HL-60 (cell line): ENCODE measurements at regions not wholly inside any gene's neighbourhood (a gene's known extent, or its start where the extent isn't known, plus 50 kb on each side); places are given as distances from the start of the nearest gene placed in this dataset.

Experiments used
- DNase-seq, 2 experiments: peaks; one replicate each; pipeline ENCODE4 v3.0.0-alpha.2; 2010 to 2020; ENCODE audit warnings: low read depth in 1 of 2, low spot score in 1 of 2
- H3K27ac ChIP-seq: fragments of 250-450 bp; sonication (Bioruptor Pico); replicated peaks from 2 replicates; pipeline ENCODE4 v1.5.1; 2020; ENCODE audit warnings: mild to moderate bottlenecking, moderate library complexity
- H3K27me3 ChIP-seq: fragments of 250-450 bp; sonication (Bioruptor Pico); 2 replicates; pipeline ENCODE4 v1.5.1; 2021; ENCODE audit warnings: mild to moderate bottlenecking, moderate library complexity; ENCODE audit not compliant: insufficient read depth, poor library complexity, severe bottlenecking
- H3K4me3 ChIP-seq: replicated peaks from 2 replicates; pipeline ENCODE4 v1.5.1; 2011; ENCODE audit warnings: mild to moderate bottlenecking, control low read depth, low read length; ENCODE audit not compliant: insufficient read depth
- CTCF ChIP-seq: IDR thresholded peaks from one replicate; pipeline ENCODE4 v1.5.1; 2011; ENCODE audit warnings: low read length, control low read depth, inconsistent platforms; ENCODE audit not compliant: insufficient read depth
- GABPA ChIP-seq: IDR thresholded peaks from 2 replicates; pipeline ENCODE4 v1.6.1; 2012; ENCODE audit warnings: low read depth
- POLR2AphosphoS5 ChIP-seq: IDR thresholded peaks from 2 replicates; pipeline ENCODE4 v1.6.1; 2012; ENCODE audit warnings: low read depth
- REST ChIP-seq: IDR thresholded peaks from 2 replicates; pipeline ENCODE4 v1.6.1; 2012; ENCODE audit warnings: low read depth; ENCODE audit not compliant: insufficient replicate concordance
- SPI1 ChIP-seq: IDR thresholded peaks from 2 replicates; pipeline ENCODE4 v1.6.1; 2012; ENCODE audit warnings: low read depth, mild to moderate bottlenecking, borderline replicate concordance

DNA sequence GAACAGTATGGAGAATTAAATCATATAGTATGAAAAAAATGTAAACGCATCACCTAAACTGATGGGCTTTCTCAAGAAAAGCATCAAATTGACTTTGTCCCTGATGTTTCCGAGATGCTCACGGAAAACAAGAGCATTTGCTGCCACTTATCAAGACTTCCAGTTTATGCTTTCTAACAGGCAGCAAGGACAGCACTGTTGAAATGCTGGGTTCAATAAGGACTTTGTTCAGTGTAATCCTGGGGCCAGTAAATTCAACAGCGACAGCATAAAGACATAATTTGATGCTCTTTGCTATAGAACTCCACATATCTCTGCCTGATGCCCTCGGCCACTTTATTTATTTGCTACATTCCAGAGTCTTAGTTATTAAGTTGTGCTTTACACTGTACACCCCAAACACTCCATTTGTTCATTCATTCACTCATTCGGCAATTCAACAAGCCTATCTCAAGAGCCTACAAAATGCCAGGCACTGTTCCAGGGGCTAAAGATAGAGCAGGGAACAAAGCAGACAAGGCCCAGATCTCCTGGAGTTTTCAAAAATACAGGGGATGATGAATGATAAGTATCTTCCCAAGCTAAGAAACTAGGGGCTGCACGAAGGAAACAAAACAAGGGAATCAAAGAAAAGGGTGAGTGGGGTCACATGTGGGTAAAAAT lies 294.6 kb downstream of the ZNF608 start:
- TF ChIP-seq SPI1, result no peak
- TF ChIP-seq POLR2AphosphoS5, result no peak
- no peak for TF ChIP-seq GABPA
- no peak for TF ChIP-seq REST
- TF ChIP-seq CTCF, result no peak
- no peaks in the 10 kb centered on the region for H3K27me3 ChIP-seq
- DNase-seq, result no peak
- H3K27ac ChIP-seq, result no peak overlapping the region
- no peak overlapping the region for H3K4me3 ChIP-seq

DNA sequence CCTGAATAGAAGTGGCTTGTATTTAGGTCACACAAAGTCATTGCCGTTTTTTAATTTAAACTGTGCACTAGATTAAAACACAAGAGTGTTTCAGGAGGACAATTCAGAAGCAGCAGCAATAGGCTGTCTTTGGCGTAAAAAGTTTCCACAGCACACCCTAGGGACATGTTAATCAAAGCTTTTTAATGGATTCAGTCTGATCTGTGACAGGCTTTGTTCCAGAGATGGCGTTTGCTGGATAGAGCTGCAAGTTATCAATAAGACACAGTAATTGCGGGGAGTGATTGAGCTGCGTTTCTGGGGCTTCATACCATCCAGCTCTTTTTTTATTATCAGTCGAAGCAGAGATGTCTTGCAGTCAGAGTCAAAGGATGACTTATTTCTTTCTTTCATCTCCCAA lies 300.3 kb downstream of the ZNF608 start:
- no peak for TF ChIP-seq CTCF
- TF ChIP-seq POLR2AphosphoS5, result no peak
- TF ChIP-seq GABPA, result no peak
- no peaks in the 10 kb centered on the region for H3K27me3 ChIP-seq
- no peak overlapping the region for H3K4me3 ChIP-seq
- H3K27ac ChIP-seq, result no peak overlapping the region
- DNase-seq, result no peak

DNA sequence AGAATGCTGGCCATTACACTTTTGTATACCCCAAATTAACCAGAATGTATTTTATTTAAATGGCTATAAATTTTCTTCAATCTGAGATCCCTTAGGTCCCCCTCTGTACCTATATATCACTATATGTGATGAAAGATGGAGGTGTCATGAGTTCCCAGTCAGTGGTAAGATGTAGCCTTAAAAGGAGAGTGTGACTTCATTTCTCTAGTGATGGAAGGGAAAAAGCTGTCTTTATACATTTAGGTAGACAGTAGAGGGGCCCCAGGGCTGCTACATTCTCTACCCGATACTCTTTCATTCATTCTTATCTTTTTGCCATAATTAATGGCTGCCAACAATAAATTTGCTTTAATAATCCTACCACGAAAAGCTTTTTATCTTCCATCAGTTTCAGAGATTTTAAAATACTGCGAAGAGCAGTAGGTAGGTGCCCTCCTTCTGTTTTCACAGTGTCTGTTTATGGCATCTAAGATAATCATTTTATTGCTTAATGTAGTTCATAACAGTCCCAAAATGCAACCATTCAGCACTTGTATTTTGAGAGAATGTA lies 301.3 kb downstream of the ZNF608 start:
- no peak for DNase-seq
- TF ChIP-seq POLR2AphosphoS5 (no peak), GABPA (no peak), SPI1 (no peak), REST (no peak), CTCF (no peak)
- no peak overlapping the region for H3K4me3 ChIP-seq
- no peak overlapping the region for H3K27ac ChIP-seq
- no peaks in the 10 kb centered on the region for H3K27me3 ChIP-seq
